GM19438 (cell line): ENCODE measurements at regions not wholly inside any gene's neighbourhood (a gene's known extent, or its start where the extent isn't known, plus 50 kb on each side); places are given as distances from the start of the nearest gene placed in this dataset.

Experiments
- ATAC-seq: cut with Tn5 transposase; IDR thresholded peaks from one replicate; pipeline ENCODE4 v1.9.1; 2021; ENCODE audit warnings: low read depth; ENCODE audit not compliant: unreplicated experiment

DNA sequence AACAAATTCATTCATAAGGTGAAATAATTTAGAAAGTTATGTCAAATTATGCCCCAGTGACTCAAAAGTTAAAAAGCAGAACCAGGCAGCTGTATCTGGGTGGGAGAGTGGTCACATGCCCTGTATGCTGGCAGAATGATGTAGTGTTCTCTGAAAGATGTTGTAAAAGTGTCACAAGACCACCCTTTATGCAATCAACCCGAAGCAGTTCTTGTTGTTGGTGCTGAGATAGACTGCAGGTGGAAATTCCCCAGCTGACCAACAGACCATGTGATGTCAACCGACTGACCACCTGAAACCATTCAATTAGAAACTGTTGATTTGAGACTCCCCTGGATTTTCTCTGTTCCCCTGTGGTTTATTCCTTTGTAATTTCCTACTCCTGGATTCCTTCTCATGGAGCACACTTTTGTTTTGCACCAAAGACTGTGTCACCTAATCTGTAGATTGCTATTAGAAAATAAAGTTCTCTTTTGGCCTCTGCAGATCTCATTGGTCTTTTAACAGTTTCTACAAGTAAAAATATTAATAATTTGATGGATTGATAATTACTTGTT is 1341.3 kb upstream of the LRRTM1 start:
- no peak for ATAC-seq

DNA sequence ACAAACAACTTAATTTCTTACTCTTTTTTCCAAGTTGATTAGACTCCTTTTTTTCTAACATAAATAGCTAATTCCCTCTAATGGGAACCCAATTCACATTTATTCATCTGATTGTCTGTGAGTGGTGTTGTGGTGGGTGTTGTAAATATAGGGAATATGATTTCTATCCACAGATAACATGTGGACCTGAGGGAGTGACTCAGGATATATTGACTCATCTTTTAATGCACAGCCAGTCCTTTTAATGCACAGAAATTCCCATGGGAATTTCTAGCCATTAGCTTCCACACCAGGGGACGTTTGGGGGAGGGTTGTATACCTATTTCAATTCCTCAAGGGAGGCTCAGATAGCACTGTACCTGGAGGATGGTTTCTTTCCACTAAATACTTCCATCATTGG is 1339.6 kb upstream of the LRRTM1 start:
- no peak for ATAC-seq

DNA sequence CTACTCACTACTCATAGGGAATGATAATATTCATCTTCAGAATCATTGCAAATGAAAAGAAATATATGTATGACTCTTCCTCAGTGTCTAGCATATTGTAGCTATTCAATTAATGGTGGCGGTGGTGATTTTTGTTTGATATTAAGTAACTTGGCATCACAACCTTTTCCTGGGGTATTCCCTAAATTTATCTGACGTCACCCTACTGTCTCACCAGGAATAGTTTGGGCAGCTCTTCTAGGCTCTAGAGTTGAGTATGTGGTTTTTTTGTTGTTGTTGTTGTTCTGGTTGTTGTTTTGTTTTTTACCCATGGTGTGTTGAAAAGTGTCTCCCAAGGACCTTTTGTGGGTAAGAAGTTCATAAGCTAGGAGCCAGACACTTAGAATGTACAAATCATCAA is 1320.3 kb upstream of the LRRTM1 start:
- no peak for ATAC-seq

DNA sequence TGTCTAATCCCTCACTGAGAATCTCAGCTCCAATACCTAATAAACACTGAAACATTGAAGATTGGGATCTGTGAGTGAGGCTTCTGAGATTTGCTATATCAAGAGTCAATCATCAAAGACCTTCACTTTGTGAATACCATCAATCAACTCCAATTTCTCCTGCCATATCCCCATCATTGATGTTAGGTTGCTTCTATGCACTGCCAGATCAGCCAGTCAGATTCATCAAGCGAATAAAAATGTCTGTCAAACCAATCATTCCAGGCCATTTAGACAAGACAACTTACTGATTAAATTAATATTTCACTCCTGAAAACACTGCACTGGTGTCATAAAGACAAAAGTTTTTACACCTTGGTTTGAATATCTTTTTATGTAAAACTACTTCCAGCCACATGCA is 1295.5 kb upstream of the LRRTM1 start:
- no peak for ATAC-seq

DNA sequence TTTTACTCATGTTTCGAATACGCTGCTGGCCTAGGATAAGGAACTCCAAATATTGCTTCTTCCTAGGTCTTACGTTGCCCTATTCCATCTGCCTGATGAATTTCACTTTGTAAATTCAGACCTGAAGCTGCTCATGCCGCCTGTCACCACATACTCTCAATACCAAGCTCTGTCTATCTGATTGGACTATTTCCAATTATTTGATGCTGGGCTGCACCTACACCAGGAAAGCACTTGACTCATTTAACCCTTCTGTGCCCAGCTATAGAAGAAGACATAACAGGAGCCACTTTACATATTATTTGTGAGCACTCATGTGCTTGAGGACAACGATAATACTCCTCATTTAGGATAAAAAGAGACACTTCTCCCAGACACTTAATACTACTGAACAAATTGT is 1293.9 kb upstream of the LRRTM1 start:
- no peak for ATAC-seq

DNA sequence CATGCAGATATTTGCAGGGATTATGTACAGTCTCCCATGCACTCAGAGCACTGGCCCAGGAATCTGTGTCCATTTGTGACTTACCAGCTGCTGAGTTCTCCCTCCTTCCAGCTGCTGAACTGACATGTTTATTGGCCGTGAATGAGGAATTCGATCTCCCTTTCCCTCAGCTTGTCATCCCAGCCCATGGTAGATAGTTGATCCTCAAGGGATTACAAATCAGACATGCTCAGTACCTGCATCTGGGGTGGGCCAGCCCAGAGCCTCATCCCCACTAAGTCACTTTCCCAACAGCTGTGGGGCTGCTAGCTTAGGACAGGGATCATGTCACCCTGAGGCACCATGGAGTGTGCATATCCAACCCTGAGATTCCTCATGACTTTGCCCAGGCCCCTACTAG is 1284.9 kb upstream of the LRRTM1 start:
- ATAC-seq = no peak

DNA sequence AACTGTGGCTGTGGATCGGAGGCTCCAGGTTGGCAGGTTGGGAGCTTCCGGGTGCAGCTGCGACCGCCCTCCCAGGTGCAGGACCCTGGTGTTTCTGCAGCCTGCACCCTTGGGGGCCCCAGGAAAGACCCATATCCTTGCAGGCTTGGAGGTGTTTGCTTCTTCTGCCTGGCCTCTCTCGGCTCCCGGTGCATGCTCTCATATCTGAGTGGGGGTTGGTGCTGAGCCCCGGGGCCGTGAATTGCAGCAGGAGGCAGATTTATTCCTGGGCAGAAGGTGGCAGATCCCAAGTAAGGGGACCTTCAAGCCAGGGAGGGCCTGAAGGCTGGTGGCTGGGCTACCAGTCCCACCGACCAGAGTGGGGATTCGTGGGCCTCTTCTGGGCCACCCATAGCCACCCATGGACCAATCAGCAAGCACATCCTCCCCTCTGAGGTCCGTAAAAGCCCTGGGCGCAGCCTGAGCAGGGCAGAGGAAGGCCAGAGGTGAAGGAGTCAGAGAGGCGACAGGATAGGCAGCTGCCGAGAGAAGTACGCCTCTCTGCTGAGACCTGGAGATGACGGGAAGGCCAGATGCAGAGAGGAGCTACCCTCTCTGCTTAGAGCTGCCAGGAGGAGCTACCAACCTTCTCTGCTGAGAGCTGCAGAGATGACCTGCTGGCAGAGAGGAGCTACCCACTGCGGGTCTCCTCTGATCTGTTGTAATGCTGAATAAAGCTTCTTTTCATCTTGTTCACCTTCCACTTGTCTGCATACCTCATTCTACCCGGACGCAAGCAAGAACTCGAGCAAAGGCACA is 1279.0 kb upstream of the LRRTM1 start:
- ATAC-seq = no peak

DNA sequence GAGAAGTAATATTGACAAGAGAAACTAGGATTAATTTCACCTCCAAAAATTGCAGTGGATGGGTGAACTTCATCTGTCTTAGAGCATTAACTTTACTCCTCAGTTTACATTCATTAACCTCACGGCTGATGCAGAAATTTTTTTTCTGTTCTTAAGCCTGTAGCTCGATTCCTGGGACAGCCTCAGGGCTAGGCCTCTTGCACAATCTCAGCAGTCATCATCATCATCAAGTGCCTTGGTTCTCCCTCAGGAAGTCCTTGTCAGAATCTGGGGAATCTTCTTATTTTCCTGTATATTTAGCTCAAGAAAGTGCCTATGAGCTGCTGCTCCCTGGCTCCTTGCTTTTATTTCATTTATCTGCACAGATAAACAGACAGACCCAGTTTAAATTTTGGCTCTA is 1272.2 kb upstream of the LRRTM1 start:
- ATAC-seq = no peak

DNA sequence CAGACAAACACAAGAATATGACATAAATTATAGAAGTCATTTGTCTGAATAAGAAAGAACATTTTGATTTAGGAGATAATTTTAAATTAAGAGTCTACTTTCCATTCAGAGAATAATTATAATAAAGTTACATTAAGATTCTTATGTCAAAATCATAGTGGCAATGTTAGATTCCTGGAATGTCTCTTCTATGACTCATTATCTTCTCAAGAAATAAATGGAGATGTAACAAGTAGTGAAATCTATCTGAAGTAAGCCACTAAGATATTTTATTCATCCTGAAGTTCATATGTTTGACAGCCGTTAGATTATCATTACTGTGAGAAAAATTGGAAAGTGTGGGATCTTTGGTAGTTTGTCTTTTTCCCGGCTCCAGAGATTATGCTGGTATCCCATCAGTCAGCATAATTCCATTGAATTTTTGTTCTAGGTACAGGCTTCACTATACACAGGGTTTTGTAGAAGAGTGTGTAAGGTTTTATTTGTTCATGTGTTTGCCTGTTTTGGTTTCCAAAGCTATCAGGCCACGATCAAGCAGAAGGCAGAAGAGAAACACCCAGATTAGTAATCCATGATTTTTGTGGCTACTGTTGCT is 1246.6 kb upstream of the LRRTM1 start:
- no peak for ATAC-seq

DNA sequence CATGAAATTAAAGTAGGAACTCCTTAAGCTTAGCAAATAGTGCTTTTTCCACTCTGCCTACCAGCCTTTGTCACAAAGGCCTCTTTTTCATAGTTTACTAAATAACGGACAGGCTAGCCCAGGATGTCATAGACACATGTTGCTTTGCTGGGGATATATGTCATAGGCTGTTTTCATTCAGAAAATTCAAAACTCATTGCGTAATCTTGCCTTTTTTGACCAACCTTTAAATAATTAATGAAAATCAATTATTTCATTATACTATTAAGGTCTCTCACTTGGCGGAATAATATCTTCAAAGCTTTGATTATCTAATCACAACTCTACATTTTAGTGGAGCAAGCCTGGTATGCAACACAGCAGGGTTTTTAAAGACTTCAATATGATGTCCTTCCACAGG is 1245.7 kb upstream of the LRRTM1 start:
- ATAC-seq = no peak

DNA sequence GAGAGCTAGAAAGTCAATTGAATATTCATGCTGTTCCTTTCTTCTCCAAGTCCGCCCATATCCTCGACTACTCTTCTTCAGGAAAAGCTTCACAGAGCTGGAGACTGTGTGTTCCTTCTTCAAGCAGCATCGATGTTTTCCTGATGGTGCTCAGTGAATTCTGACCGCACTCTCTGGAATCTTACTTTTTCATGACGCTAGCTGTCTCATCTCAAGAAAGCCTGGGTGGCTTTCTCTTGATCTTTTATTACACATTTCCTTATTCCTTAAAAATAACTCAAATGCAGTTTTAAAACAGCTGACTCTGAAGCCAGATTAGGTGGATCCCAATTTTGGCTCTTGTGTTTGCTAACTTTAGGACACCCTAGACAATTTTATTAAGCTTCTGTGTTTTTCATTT is 1245.1 kb upstream of the LRRTM1 start:
- no peak for ATAC-seq

DNA sequence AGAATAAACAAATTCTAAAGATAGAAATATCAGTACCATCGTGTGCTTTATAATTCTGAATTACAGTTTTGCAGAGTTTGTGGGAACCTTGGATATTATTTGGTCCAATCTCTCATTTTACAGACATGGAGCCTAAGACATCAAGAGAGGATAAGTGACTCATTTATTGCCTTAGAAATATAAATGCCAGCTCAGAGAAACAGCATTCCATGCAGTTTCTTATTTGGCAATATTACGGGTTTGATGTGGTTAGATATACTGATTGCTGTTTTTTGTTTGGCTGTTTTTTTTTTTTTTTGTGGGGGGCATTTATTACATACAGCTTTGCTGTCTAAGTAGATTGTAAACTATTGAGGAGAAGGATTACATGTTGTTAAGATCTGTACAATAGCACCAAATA is 1241.1 kb upstream of the LRRTM1 start:
- ATAC-seq = no peak

DNA sequence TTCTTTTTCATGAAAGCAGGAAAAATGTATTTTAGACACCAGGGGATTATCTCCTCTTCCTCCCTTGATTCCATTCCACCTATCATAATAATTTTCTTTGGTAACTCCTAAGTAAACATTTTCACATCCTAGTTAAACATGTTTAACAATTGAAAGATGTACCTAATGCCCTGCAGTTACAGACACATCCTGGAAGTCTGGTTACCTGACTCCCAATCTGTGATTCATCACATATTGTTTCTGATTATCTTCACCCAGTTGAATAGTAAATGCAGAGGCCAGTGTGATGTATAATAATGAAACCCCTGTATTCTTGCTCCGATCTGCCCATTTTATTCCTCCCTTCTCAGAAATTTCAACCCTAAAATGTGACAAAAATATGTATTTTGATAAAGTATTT is 1237.6 kb upstream of the LRRTM1 start:
- ATAC-seq = no peak

DNA sequence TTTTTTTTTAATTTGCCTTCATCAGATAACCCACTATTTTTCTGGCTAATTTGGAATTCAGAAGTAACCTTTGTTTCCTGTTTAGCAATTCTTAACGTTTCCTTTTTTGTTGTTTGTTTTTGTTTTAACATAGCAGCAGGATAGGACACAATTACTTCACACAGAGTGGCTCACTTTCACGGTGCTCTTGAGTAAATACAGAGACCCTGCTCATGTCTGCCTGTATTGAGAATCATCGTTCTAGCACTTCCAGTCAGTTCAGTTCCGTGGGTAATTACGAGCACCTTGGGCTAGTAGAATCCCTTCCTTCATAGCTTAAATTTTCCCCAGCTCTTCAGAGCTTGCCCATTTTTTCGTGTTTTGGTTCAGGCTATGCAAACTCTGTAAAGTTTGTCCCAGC is 1225.4 kb upstream of the LRRTM1 start:
- no peak for ATAC-seq

DNA sequence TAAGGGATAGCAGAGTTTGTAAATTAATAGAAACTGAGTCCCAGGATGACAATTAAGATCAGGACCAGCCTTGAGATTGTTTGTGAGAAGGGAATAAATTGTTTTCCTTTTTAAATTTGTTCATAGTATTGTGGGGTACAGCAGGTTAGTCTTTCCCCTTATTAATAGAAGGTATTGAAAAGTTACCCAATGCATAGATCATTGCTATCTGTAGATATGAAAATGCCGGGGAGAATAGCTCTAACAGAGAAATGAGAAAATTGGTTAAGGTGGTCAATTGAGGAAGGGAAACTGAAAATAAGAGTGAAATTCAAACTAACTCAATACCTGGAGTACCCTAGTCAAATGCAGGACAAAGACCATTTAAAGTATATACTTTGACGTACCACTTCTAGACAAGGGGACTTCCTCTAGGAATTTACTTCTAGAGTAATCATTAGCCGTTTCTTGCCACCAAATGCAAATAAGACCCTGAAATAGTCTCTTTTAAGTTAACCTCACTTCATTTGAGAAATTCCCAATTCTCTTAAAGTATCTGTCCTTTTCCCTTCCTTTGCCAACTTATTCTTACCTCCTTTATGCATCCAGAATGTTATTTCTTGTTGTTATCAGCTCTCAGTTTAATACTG is 1224.4 kb upstream of the LRRTM1 start:
- ATAC-seq = peak; percentile 82

DNA sequence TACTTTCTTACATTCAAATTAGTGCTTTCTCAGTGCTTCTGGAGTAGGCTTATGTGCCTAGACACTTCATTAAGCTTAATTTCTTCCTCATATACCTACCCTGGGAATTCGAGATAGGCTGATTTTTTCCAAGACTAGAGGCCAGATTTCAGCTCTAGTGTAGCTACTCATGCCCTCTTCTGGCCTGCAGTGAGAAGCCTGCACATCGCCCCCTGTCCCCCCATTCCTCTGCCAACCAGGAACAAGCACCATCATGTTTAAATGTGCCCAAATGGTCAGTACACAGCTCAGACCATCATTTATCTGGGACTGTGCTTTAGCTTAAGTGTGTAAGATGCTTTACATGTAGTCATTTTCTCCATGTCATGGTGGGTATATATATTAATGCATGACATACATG is 1218.8 kb upstream of the LRRTM1 start:
- ATAC-seq = no peak

DNA sequence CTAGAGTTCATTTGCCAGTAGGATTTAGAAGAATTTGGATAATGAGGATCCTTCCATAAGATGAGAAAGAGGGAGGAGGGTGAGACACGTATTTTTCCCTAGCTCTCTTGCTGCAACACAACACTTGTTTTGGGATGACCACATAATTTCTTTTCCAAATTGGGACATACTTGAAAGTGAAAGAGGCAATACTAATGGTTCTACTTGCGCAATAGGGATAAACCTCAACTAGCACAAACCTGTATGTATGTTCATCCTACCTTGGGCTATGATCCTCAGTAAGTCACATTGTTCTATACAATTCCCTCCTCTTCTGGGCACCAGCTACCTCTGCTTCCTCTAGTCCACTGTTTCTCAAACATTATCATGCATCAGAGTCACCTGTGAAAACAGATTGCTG is 1208.8 kb upstream of the LRRTM1 start:
- ATAC-seq = no peak

DNA sequence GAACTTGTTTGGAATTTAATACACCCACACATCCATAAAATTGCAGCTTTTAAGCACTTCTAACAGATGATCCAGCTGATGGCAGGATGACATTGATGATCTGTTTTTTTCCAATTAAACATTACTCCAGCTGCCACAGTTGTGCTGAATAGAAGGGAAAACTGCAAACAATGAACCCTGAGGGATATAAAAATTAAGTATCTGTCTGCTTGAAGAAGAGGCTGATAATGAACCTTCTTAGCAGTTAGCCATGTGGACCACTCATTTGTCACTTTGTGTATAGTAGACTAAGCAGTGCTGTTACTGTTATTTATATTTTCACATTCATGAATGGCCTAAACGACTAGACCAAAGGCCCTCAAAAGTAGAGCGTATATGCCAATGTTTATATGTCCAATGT is 1201.0 kb upstream of the LRRTM1 start:
- no peak for ATAC-seq

DNA sequence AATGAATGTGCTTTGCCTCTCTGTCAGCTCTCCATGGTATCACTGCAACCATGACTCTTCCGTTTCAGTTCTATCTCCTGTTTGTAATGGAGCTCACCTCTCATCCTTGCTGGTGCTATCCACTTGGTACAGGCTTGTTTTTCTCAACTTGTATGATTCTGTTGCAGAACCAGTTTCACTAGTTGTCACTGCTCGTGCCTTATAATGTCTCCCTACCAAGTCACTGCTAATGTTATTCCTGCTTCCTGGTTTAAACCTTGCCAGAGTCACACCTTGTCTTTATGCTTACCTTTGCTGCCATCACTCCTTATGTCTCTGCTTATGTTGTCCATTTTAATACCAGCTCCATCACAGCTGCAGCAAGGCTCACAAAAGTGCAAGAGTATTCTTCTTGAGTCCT is 1191.0 kb upstream of the LRRTM1 start:
- no peak for ATAC-seq

DNA sequence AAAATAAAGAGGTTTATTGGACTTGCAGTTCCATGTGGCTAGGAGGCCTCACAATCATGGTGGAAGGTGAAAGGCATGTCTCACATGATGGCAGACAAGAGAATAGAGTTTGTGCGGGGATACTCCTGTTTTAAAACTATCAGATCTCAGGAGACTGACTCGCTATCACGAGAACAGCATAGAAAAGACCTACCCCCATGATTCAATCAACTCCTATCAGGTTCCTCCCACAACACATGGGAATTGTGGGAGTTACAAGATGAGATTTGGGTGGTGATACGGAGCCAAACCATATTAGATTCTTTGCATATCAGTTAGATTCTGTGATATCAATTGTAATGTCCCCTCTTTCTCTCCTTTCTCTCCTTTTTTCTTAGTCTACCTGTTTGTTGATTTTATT is 1178.7 kb upstream of the LRRTM1 start:
- ATAC-seq = no peak

DNA sequence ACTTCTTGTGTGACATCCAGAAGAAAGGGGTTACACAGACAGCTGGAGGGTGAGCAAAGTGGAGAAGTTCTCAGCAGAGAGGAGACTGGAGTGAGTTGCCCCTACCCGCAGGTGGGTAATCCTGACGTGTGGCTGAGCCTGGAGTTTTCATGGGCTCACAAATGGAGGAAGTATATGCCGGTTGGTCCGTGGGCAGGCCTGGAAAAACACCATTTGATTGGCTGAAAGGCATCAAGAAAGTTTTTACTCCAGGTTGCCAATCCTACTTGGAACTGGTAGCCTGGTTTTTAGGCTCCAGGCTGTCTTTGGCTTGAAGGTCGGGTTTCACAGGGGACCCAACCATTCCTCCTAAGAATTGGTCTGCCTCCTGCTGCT is 1177.4 kb upstream of the LRRTM1 start:
- ATAC-seq = no peak
